Testis (tissue), 2 donors: ENCODE measurements at regions not wholly inside any gene's neighbourhood (a gene's known extent, or its start where the extent isn't known, plus 50 kb on each side); places are given as distances from the start of the nearest gene placed in this dataset.

Source experiments
- CTCF ChIP-seq, 3 experiments: fragments of 450-650 bp in 2 of 3; fragments of 200-600 bp in 1 of 3; sonication (generic) in 1 of 3; IDR thresholded peaks; one replicate each; pipeline ENCODE4 v1.5.1; 2016 to 2019; ENCODE audit warnings: antibody characterized with exemption in 3 of 3, mild to moderate bottlenecking in 2 of 3, moderate library complexity in 1 of 3
- POLR2A ChIP-seq: fragments of 450-650 bp; IDR thresholded peaks from one replicate; pipeline ENCODE4 v1.6.1; 2017; ENCODE audit warnings: antibody characterized with exemption, mild to moderate bottlenecking, moderate library complexity

- TF ChIP-seq CTCF (IDR thresholded peaks at IDR 0.05) (no peak), POLR2A (no peak)
Observed at GRCh38 chr10:63829020-63829419, 307.8 kb downstream of the REEP3 start.
